Lower leg skin (tissue), 3 donors: ENCODE measurements at regions not wholly inside any gene's neighbourhood (a gene's known extent, or its start where the extent isn't known, plus 50 kb on each side); places are given as distances from the start of the nearest gene placed in this dataset.

ENCODE experiments used
- POLR2A ChIP-seq, 2 donors: fragments of 450-650 bp; IDR thresholded peaks; one replicate each; pipeline ENCODE4 v1.6.1; 2016 to 2017; ENCODE audit warnings: antibody characterized with exemption in 2 of 2, mild to moderate bottlenecking in 1 of 2, moderate library complexity in 1 of 2
- TF ChIP-seq, protein P1 (sequence below), 3 donors: fragments of 450-650 bp; IDR thresholded peaks; one replicate each; pipeline ENCODE4 v1.5.1; 2016; ENCODE audit warnings: antibody characterized with exemption in 3 of 3, mild to moderate bottlenecking in 3 of 3, moderate library complexity in 2 of 3

GRCh38 chr13:86684402-86684801 is 885.2 kb upstream of the SLITRK6 start:
- TF ChIP-seq, protein P1, sequence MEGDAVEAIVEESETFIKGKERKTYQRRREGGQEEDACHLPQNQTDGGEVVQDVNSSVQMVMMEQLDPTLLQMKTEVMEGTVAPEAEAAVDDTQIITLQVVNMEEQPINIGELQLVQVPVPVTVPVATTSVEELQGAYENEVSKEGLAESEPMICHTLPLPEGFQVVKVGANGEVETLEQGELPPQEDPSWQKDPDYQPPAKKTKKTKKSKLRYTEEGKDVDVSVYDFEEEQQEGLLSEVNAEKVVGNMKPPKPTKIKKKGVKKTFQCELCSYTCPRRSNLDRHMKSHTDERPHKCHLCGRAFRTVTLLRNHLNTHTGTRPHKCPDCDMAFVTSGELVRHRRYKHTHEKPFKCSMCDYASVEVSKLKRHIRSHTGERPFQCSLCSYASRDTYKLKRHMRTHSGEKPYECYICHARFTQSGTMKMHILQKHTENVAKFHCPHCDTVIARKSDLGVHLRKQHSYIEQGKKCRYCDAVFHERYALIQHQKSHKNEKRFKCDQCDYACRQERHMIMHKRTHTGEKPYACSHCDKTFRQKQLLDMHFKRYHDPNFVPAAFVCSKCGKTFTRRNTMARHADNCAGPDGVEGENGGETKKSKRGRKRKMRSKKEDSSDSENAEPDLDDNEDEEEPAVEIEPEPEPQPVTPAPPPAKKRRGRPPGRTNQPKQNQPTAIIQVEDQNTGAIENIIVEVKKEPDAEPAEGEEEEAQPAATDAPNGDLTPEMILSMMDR (IDR thresholded peaks at IDR 0.05): no peak
- TF ChIP-seq POLR2A (IDR thresholded peaks at IDR 0.05): no peak
